HEK293T (cell line): ENCODE measurements at regions not wholly inside any gene's neighbourhood (a gene's known extent, or its start where the extent isn't known, plus 50 kb on each side); places are given as distances from the start of the nearest gene placed in this dataset.

ENCODE experiments used
- CTCF ChIA-PET: fragments of 350-600 bp; formaldehyde crosslinking; extraction: SDS; loops from one replicate; lab custom pipeline; 2021; ENCODE audit warnings: antibody characterized with exemption, inconsistent platforms; lab: Yijun Ruan, JAX
- POLR2A ChIA-PET: fragments of 350-600 bp; formaldehyde crosslinking; extraction: SDS; loops from one replicate; lab custom pipeline; 2020; ENCODE audit warnings: antibody characterized with exemption, inconsistent platforms; lab: Yijun Ruan, JAX
- DNase-seq: peaks from one replicate; pipeline ENCODE4 v3.0.0; 2012; ENCODE audit warnings: mixed read lengths; ENCODE audit errors: extremely low spot score
- ARNT ChIP-seq: fragments of 450-650 bp; IDR thresholded peaks from 2 replicates; pipeline ENCODE4 v1.6.1; 2017; ENCODE audit warnings: mild to moderate bottlenecking
- BHLHE40 ChIP-seq: fragments of 450-650 bp; IDR thresholded peaks from 2 replicates; pipeline ENCODE4 v1.6.1; 2016; ENCODE audit warnings: mild to moderate bottlenecking, moderate library complexity, borderline replicate concordance
- CTBP1 ChIP-seq: fragments of 450-650 bp; IDR thresholded peaks from 2 replicates; pipeline ENCODE4 v1.6.1; 2016; ENCODE audit warnings: borderline replicate concordance
- ELF4 ChIP-seq: fragments of 450-650 bp; IDR thresholded peaks from 2 replicates; pipeline ENCODE4 v1.6.1; 2017; ENCODE audit warnings: antibody characterized with exemption
- FOXA1 ChIP-seq: fragments of 450-650 bp; IDR thresholded peaks from 2 replicates; pipeline ENCODE4 v1.6.1; 2016; ENCODE audit warnings: mild to moderate bottlenecking
- FOXK2 ChIP-seq: fragments of 450-650 bp; IDR thresholded peaks from 2 replicates; pipeline ENCODE4 v1.6.1; 2016; ENCODE audit warnings: mild to moderate bottlenecking
- FOXM1 ChIP-seq: fragments of 450-650 bp; IDR thresholded peaks from 2 replicates; pipeline ENCODE4 v1.6.1; 2017; ENCODE audit warnings: mild to moderate bottlenecking, borderline replicate concordance
- HDGF ChIP-seq: fragments of 450-650 bp; IDR thresholded peaks from 2 replicates; pipeline ENCODE4 v1.6.1; 2017; ENCODE audit warnings: antibody characterized with exemption, borderline replicate concordance
- L3MBTL2 ChIP-seq: fragments of 450-650 bp; conservative IDR thresholded peaks from 2 replicates; pipeline ENCODE4 v1.6.1; 2016; ENCODE audit warnings: mild to moderate bottlenecking
- LEF1 ChIP-seq: fragments of 450-650 bp; IDR thresholded peaks from 2 replicates; pipeline ENCODE4 v1.6.1; 2017; ENCODE audit warnings: mild to moderate bottlenecking, borderline replicate concordance
- NFRKB ChIP-seq: fragments of 450-650 bp; IDR thresholded peaks from 2 replicates; pipeline ENCODE4 v1.6.1; 2016; ENCODE audit warnings: mild to moderate bottlenecking, moderate library complexity
- SP1 ChIP-seq: fragments of 450-650 bp; IDR thresholded peaks from 2 replicates; pipeline ENCODE4 v1.6.1; 2017
- SUZ12 ChIP-seq: fragments of 450-650 bp; IDR thresholded peaks from 2 replicates; pipeline ENCODE4 v1.6.1; 2016; ENCODE audit warnings: mild to moderate bottlenecking
- TARDBP ChIP-seq: fragments of 450-650 bp; IDR thresholded peaks from 2 replicates; pipeline ENCODE4 v1.6.1; 2016
- ZNF384 ChIP-seq: fragments of 450-650 bp; IDR thresholded peaks from 2 replicates; pipeline ENCODE4 v1.6.1; 2016
- TF ChIP-seq, protein P1 (sequence below): fragments of 450-650 bp; IDR thresholded peaks from 2 replicates; pipeline ENCODE4 v1.6.1; 2016

DNA sequence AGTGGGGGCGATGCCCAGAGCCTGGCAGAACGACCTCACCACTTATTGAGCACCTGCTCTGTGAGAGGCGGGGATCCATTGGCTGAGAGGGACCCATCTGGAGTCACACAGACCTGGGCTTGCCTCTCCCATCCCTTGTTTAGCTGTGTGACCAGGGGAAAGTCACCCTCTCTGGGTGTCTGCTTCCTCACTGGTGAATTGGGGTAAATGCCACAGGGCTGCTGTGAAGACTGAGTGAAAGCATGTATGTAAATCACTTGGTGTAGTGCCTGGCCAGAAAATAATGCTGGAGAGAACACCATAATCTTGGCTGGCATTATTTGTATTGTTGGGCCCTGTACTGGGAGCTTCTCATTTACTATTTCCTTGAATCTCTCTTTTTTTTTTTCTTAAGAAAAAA lies 83.4 kb upstream of the PRL start:
- POLR2A ChIA-PET = no interaction called here
- CTCF ChIA-PET = no interaction called here
- TF ChIP-seq CTBP1 (no peak), SUZ12 (no peak), HDGF (no peak), BHLHE40 (no peak), ELF4 (no peak), ZNF384 (no peak)
- DNase-seq = no peak

DNA sequence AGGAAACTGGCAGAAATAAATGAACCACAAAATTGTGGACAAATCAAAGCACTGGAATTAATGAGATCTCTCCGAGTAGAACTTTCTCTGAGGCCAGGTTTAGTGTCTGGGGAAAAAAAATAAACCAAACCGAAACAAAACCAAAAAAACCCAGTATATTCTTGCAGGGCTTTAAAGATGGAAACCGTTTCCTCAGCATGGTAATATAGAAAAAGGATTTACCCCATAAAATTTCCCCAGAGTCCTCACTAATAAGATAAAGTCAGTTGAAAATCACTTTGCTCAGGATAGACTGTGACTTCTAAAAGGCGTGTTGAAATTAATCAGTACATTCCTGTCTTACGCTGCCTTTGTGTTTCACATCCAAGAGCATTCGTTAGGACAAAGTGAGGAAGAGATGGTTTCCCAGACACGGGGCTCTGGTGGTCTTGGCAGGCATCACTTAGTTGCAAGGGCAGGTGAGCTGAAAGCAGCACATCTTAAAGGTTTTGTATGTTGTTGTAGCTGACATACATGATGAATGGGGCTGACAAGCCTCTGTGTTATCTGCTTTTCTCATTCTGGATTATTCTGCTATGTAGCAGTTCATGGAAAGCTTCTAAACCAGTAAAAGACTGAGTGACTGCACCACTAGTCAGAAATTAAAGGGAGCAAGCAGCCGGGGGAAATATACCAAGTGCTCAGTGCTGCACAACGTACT lies 85.2 kb upstream of the PRL start:
- no peak for DNase-seq
- ChIA-PET POLR2A (no interaction called here), CTCF (no interaction called here)
- TF ChIP-seq SUZ12 (no peak), SP1 (no peak), BHLHE40 (no peak), HDGF (no peak), FOXA1 (no peak), LEF1 (no peak)

DNA sequence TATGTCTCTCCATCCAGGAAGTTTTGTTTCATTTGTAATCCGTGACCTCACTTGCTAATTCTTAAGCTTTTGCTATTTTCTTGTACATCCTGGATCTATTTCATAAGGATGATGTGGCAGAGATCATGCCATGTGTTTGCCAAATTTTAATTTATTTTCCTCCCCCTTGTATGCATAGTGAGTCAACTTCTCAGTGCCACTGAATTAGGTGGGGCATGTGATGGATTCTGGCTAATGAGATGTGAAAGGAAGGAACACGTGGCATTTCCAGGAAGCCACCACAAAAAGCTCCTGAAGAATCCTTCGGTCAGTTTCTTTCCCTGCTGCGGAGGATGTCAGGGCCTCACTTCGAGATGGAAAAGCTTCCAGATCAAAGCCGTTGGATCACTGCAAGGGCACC lies 86.2 kb upstream of the PRL start:
- TF ChIP-seq ZNF384 (no peak), CTBP1 (no peak), FOXA1 (no peak), TARDBP (no peak)
- DNase-seq = no peak
- POLR2A ChIA-PET = no interaction called here
- CTCF ChIA-PET = no interaction called here

DNA sequence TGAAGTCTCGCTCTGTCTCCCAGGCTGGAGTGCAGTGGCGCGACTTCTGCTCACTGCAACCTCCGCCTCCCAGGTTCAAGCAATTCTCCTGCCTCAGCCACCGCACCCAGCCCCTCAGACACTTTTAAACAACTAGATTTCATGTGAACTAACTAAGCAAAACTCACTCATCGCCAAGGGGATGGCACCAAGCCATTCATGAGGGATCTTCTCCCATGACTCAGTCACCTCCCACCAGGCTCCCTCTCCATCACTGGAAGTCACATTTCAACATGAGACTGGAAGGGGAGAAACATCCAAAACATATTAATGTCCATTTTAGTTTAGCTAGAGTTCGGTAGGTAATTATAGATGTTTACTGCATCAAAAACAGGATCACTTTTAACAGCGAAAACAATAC lies 95.9 kb upstream of the PRL start:
- ChIA-PET POLR2A (no interaction called here), CTCF (no interaction called here)
- no peak for TF ChIP-seq SP1
- no peak for TF ChIP-seq LEF1
- TF ChIP-seq TARDBP = no peak
- TF ChIP-seq HDGF = no peak
- DNase-seq = no peak

DNA sequence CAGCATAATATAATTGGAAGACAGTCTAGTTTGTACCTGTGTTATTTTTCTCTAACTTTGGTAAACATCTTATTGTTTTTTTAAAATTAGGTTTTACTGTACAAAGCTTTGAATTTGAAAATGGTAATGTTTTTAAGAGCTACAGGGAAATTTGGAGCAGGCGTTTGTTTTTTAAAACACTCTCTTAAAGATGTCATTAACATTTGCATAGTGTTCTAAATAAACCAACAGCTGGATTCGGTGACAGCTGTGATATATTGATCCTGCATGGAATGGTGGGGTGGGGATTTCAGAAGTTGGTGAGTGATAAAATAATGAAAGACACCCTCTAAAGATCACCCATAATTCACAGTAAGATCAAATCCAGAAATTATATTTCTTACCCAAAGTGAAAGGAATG lies 97.9 kb upstream of the PRL start:
- CTCF ChIA-PET = no interaction called here
- DNase-seq = no peak
- TF ChIP-seq LEF1 = no peak
- no peak for TF ChIP-seq CTBP1
- no peak for TF ChIP-seq BHLHE40
- TF ChIP-seq NFRKB = no peak
- TF ChIP-seq HDGF = no peak
- TF ChIP-seq ZNF384 = no peak
- TF ChIP-seq, protein P1, sequence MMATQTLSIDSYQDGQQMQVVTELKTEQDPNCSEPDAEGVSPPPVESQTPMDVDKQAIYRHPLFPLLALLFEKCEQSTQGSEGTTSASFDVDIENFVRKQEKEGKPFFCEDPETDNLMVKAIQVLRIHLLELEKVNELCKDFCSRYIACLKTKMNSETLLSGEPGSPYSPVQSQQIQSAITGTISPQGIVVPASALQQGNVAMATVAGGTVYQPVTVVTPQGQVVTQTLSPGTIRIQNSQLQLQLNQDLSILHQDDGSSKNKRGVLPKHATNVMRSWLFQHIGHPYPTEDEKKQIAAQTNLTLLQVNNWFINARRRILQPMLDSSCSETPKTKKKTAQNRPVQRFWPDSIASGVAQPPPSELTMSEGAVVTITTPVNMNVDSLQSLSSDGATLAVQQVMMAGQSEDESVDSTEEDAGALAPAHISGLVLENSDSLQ = no peak
- TF ChIP-seq L3MBTL2 = no peak
- TF ChIP-seq FOXM1 = no peak
- no peak for TF ChIP-seq TARDBP
- TF ChIP-seq FOXA1 = no peak
- no peak for TF ChIP-seq SUZ12
- TF ChIP-seq FOXK2 = no peak
- no peak for TF ChIP-seq ELF4
- no peak for TF ChIP-seq ARNT
- no peak for TF ChIP-seq SP1
- POLR2A ChIA-PET = no interaction called here

DNA sequence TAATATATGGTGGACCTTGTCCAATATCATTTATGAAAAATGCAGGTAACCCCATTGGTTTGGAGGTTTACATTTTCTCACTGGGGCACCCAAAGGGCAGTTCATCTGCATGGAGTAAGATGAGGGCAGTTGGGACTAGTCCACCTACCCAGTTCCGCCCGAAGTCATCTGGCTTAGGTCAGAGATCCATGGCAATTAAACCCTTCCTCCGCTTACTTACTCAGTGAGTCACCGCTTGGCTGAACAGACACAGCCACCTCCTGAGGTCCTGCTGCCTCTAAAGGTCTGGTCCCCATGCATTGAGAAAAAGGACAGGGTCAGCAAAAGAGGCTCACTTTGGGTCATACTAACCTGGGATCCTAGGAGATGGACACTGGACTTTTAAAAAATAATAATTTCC lies 102.9 kb upstream of the PRL start:
- CTCF ChIA-PET = no interaction called here
- TF ChIP-seq CTBP1 (no peak), ARNT (no peak), FOXM1 (no peak), SP1 (no peak), NFRKB (no peak), BHLHE40 (no peak), ELF4 (no peak), ZNF384 (no peak), HDGF (no peak), LEF1 (no peak), FOXA1 (no peak), FOXK2 (no peak)
- POLR2A ChIA-PET = no interaction called here
- DNase-seq = peak; percentile 5

DNA sequence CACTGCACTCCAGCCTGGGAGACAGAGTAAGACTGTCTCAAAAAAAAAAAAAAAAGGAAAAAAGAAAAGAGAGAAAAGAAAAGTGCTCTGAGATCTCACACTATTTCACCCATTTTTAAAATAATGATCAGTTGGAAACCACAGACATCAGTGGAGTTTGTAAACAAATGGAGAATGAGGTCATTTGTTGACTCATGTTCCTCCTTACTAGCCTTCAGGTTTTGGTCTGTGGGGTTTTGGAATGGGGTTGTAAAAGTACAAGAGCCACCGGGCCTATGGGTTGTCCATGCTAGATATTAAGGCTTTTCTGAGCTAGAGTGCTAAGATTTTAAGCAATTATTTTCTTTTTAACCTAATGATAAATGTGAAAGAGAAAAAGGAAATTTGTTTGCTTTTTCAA lies 104.4 kb upstream of the PRL start:
- DNase-seq = no peak
- ChIA-PET POLR2A (no interaction called here), CTCF (interaction anchor here (0.9 kb wide), 1 partner anchor 12 kb away, joined by 3 read pairs; no protein-coding TSS in a partner anchor)
- TF ChIP-seq ARNT (no peak), FOXA1 (no peak), L3MBTL2 (no peak)

DNA sequence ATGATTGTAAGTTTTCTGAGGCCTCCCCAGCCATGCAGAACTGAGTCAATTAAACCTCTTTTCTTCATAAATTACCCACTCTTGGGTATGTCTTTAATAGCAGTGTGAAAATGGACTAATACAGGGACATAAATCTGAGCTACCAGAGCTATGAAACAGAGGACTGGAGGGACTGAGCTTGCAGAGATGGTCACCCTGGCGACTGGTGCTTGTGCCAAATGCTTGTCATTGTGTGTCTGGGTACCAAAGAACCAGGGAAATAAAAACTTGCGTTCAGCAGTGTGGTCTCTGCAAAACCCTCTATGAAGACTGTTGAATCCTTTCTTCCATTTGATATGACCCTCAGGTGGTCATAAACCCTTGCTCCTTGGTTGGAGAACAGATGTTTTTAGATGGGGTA lies 105.1 kb upstream of the PRL start:
- POLR2A ChIA-PET = no interaction called here

More for the DNA sequence above, 105.1 kb upstream of the PRL start:
- TF ChIP-seq ZNF384 = no peak
- no peak for TF ChIP-seq ELF4
- TF ChIP-seq SUZ12 = no peak
- TF ChIP-seq LEF1 = no peak
- no peak for TF ChIP-seq FOXA1
- TF ChIP-seq, protein P1 = no peak
- CTCF ChIA-PET = no interaction called here
- DNase-seq = no peak
